Ectodermal cell (in vitro differentiated cells): ENCODE measurements at regions not wholly inside any gene's neighbourhood (a gene's known extent, or its start where the extent isn't known, plus 50 kb on each side); places are given as distances from the start of the nearest gene placed in this dataset.
A peak's percentile ranks its signal among the peaks of the same experiment; 100 is the strongest.

Source experiments
- H3K27ac ChIP-seq: 2 replicates; pipeline ENCODE4 v1.7.0; 2013; ENCODE audit warnings: mild to moderate bottlenecking, low read depth, low read length; ENCODE audit not compliant: insufficient read depth, poor library complexity, severe bottlenecking
- H3K27me3 ChIP-seq: 2 replicates; pipeline ENCODE4 v1.7.0; 2013; ENCODE audit warnings: mild to moderate bottlenecking, low read length; ENCODE audit not compliant: insufficient read depth, control insufficient read depth, poor library complexity, severe bottlenecking
- H3K36me3 ChIP-seq: one replicate; pipeline ENCODE4 v1.7.0; 2013; ENCODE audit warnings: low read length; ENCODE audit not compliant: control insufficient read depth, insufficient read depth
- H3K4me1 ChIP-seq: one replicate; pipeline ENCODE4 v1.7.0; 2013; ENCODE audit warnings: low read length; ENCODE audit not compliant: control insufficient read depth, insufficient read depth
- H3K4me3 ChIP-seq: 2 replicates; pipeline ENCODE4 v1.7.0; 2013; ENCODE audit warnings: low read depth, low read length, control low read depth; ENCODE audit not compliant: insufficient read depth
- H3K9me3 ChIP-seq: 2 replicates; pipeline ENCODE4 v1.7.0; 2013; ENCODE audit warnings: mild to moderate bottlenecking, low read length, moderate library complexity; ENCODE audit not compliant: control insufficient read depth
- WGBS, 2 experiments: methylation state at CpG; one replicate each; pipeline ENCODE4 v1.1.7; 2013; ENCODE audit warnings: missing lambda C conversion rate in 2 of 2; 5-methylcytosine and 5-hydroxymethylcytosine counted together

GRCh38 chr5:2329741-2330140 lies 421.7 kb downstream of the IRX2 start:
- H3K36me3 ChIP-seq, result no peaks in the 10 kb centered on the region
- no peaks in the 10 kb centered on the region for H3K27me3 ChIP-seq
- no peak overlapping the region for H3K27ac ChIP-seq
- H3K4me3 ChIP-seq, result no peak overlapping the region
- no peaks in the 10 kb centered on the region for H3K9me3 ChIP-seq
- H3K4me1 ChIP-seq, result peaks cover 7% of the 10 kb centered on the region
- WGBS, 2 experiments, result 87 to 89% methylated on average over 12 of the region's 12 CpGs

- Histone ChIP-seq H3K27ac (no peak overlapping the region), H3K4me1 (no peaks in the 10 kb centered on the region), H3K27me3 (no peaks in the 10 kb centered on the region), H3K36me3 (no peaks in the 10 kb centered on the region), H3K4me3 (no peak overlapping the region), H3K9me3 (no peaks in the 10 kb centered on the region)
- 91 to 93% methylated on average over 1 of the region's 1 CpG for WGBS, 2 experiments
Measured at GRCh38 chr5:2326601-2327000, 424.9 kb downstream of the IRX2 start.

GRCh38 chr5:2324788-2325187 lies 426.7 kb downstream of the IRX2 start:
- no peak overlapping the region for H3K27ac ChIP-seq
- no peaks in the 10 kb centered on the region for H3K9me3 ChIP-seq
- no peaks in the 10 kb centered on the region for H3K27me3 ChIP-seq
- H3K36me3 ChIP-seq, result no peaks in the 10 kb centered on the region
- H3K4me3 ChIP-seq, result no peak overlapping the region
- no peaks in the 10 kb centered on the region for H3K4me1 ChIP-seq
- 93 to 95% methylated on average over 11 of the region's 11 CpGs for WGBS, 2 experiments

- H3K27ac ChIP-seq, result no peak overlapping the region
- no peaks in the 10 kb centered on the region for H3K9me3 ChIP-seq
- H3K36me3 ChIP-seq, result no peaks in the 10 kb centered on the region
- no peaks in the 10 kb centered on the region for H3K4me1 ChIP-seq
- H3K4me3 ChIP-seq, result no peak overlapping the region
- WGBS, 2 experiments, result 88 to 92% methylated on average over 7 of the region's 7 CpGs
- no peaks in the 10 kb centered on the region for H3K27me3 ChIP-seq
Measured at GRCh38 chr5:2320611-2321010, 430.9 kb downstream of the IRX2 start.

GRCh38 chr5:2317540-2317939 lies 433.9 kb downstream of the IRX2 start:
- no peaks in the 10 kb centered on the region for H3K27me3 ChIP-seq
- no peaks in the 10 kb centered on the region for H3K36me3 ChIP-seq
- H3K9me3 ChIP-seq, result no peaks in the 10 kb centered on the region
- H3K27ac ChIP-seq, result no peak overlapping the region
- H3K4me3 ChIP-seq, result no peak overlapping the region
- 87 to 92% methylated on average over 2 of the region's 2 CpGs for WGBS, 2 experiments
- no peaks in the 10 kb centered on the region for H3K4me1 ChIP-seq

GRCh38 chr5:2311851-2312250 lies 429.1 kb upstream of the IRX4 start:
- WGBS, 2 experiments, result 75 to 80% methylated on average over 3 of the region's 3 CpGs
- H3K9me3 ChIP-seq, result no peaks in the 10 kb centered on the region
- H3K27ac ChIP-seq, result peak overlapping the region; percentile 36
- no peaks in the 10 kb centered on the region for H3K27me3 ChIP-seq
- H3K4me3 ChIP-seq, result no peak overlapping the region
- H3K4me1 ChIP-seq, result peaks cover 8% of the 10 kb centered on the region
- no peaks in the 10 kb centered on the region for H3K36me3 ChIP-seq

GRCh38 chr5:2310946-2311345 lies 428.2 kb upstream of the IRX4 start:
- Histone ChIP-seq H3K36me3 (no peaks in the 10 kb centered on the region), H3K4me3 (no peak overlapping the region)
- WGBS, 2 experiments, result 95% methylated on average over 10 of the region's 10 CpGs

GRCh38 chr5:2307631-2308030 lies 424.9 kb upstream of the IRX4 start:
- 92 to 98% methylated on average over 5 of the region's 5 CpGs for WGBS, 2 experiments
- H3K27ac ChIP-seq, result no peak overlapping the region
- H3K36me3 ChIP-seq, result no peaks in the 10 kb centered on the region
- no peak overlapping the region for H3K4me3 ChIP-seq
- no peaks in the 10 kb centered on the region for H3K27me3 ChIP-seq
- H3K9me3 ChIP-seq, result no peaks in the 10 kb centered on the region
- peaks cover 24% of the 10 kb centered on the region for H3K4me1 ChIP-seq

More at GRCh38 chr5:2310946-2311345, 428.2 kb upstream of the IRX4 start:
- Histone ChIP-seq H3K4me1 (peaks cover 8% of the 10 kb centered on the region), H3K27me3 (no peaks in the 10 kb centered on the region), H3K9me3 (no peaks in the 10 kb centered on the region), H3K27ac (no peak overlapping the region)

GRCh38 chr5:2306711-2307110 lies 424.0 kb upstream of the IRX4 start:
- Histone ChIP-seq H3K36me3 (no peaks in the 10 kb centered on the region), H3K4me3 (no peak overlapping the region), H3K27ac (no peak overlapping the region), H3K9me3 (no peaks in the 10 kb centered on the region), H3K4me1 (peaks cover 18% of the 10 kb centered on the region), H3K27me3 (no peaks in the 10 kb centered on the region)
- 90 to 91% methylated on average over 6 of the region's 6 CpGs for WGBS, 2 experiments

GRCh38 chr5:2303431-2304100 lies 420.8 kb upstream of the IRX4 start:
- no peak overlapping the region for H3K27ac ChIP-seq
- no peaks in the 10 kb centered on the region for H3K9me3 ChIP-seq
- H3K36me3 ChIP-seq, result no peaks in the 10 kb centered on the region
- H3K4me1 ChIP-seq, result peaks cover 16% of the 10 kb centered on the region
- H3K4me3 ChIP-seq, result no peak overlapping the region
- 45 to 51% methylated on average over 14 of the region's 14 CpGs for WGBS, 2 experiments
- H3K27me3 ChIP-seq, result no peaks in the 10 kb centered on the region

GRCh38 chr5:2302169-2302568 lies 419.4 kb upstream of the IRX4 start:
- 91 to 92% methylated on average over 16 of the region's 16 CpGs for WGBS, 2 experiments
- Histone ChIP-seq H3K4me3 (no peak overlapping the region), H3K27ac (no peak overlapping the region), H3K4me1 (peaks cover 16% of the 10 kb centered on the region), H3K27me3 (no peaks in the 10 kb centered on the region), H3K36me3 (no peaks in the 10 kb centered on the region), H3K9me3 (no peaks in the 10 kb centered on the region)
